Liver (tissue), 8 donors: ENCODE measurements at regions not wholly inside any gene's neighbourhood (a gene's known extent, or its start where the extent isn't known, plus 50 kb on each side); places are given as distances from the start of the nearest gene placed in this dataset.

Experiments used
- DNase-seq: peaks from one replicate; pipeline ENCODE4 v3.0.0-alpha.2; 2017; ENCODE audit warnings: low spot score
- H3K27ac ChIP-seq, 2 donors: one replicate each; pipeline ENCODE4 v1.7.0; 2013; ENCODE audit warnings: inconsistent platforms in 2 of 2, low read length in 2 of 2, control low read depth in 1 of 2, low read depth in 1 of 2, mild to moderate bottlenecking in 1 of 2
- H3K27me3 ChIP-seq, 4 donors: one replicate each; pipeline versions ENCODE4 v1.6.1 to v1.7.0; 2013; ENCODE audit warnings: low read length in 3 of 4, inconsistent platforms in 1 of 4, mild to moderate bottlenecking in 1 of 4, moderate library complexity in 1 of 4; ENCODE audit not compliant: control insufficient read depth in 4 of 4, insufficient read depth in 4 of 4
- H3K36me3 ChIP-seq, 4 donors: one replicate each; pipeline versions ENCODE4 v1.6.1 to v1.7.0; 2013; ENCODE audit warnings: low read length in 3 of 4, mild to moderate bottlenecking in 3 of 4, low read depth in 1 of 4, moderate library complexity in 1 of 4; ENCODE audit not compliant: control insufficient read depth in 4 of 4, insufficient read depth in 3 of 4
- H3K4me1 ChIP-seq, 4 donors: one replicate each; pipeline versions ENCODE4 v1.6.1 to v1.7.0; 2013; ENCODE audit warnings: low read length in 3 of 4, mild to moderate bottlenecking in 3 of 4, moderate library complexity in 1 of 4; ENCODE audit not compliant: control insufficient read depth in 4 of 4, insufficient read depth in 4 of 4
- H3K4me3 ChIP-seq, 3 donors: one replicate each; pipeline versions ENCODE4 v1.6.1 to v1.7.0; 2013; ENCODE audit warnings: low read length in 3 of 3, control low read depth in 1 of 3, low read depth in 1 of 3, mild to moderate bottlenecking in 1 of 3
- H3K9ac ChIP-seq, 2 donors: one replicate each; pipeline ENCODE4 v1.7.0; 2013; ENCODE audit warnings: low read length in 2 of 2, mild to moderate bottlenecking in 2 of 2, moderate library complexity in 2 of 2, control low read depth in 1 of 2, low read depth in 1 of 2
- H3K9me3 ChIP-seq, 4 donors: one replicate each; pipeline versions ENCODE4 v1.6.1 to v1.7.0; 2013; ENCODE audit warnings: low read length in 3 of 4; ENCODE audit not compliant: control insufficient read depth in 4 of 4
- ATF3 ChIP-seq: IDR thresholded peaks from 2 replicates; pipeline ENCODE4 v1.6.1; 2016; ENCODE audit warnings: antibody characterized with exemption
- CTCF ChIP-seq: fragments of 150-350 bp; IDR thresholded peaks from 2 replicates; pipeline ENCODE4 v1.5.1; 2017; ENCODE audit warnings: improper control_type of control experiment, low read depth, low read length; ENCODE audit not compliant: missing input control
- FOXA1 ChIP-seq: IDR thresholded peaks from 2 replicates; pipeline ENCODE4 v1.6.1; 2016; ENCODE audit warnings: antibody characterized with exemption
- FOXA2 ChIP-seq: IDR thresholded peaks from 2 replicates; pipeline ENCODE4 v1.6.1; 2016; ENCODE audit warnings: antibody characterized with exemption
- GABPA ChIP-seq, 2 donors: IDR thresholded peaks in 1 of 2; conservative IDR thresholded peaks in 1 of 2; 2 replicates each; pipeline ENCODE4 v1.6.1; 2016; ENCODE audit warnings: antibody characterized with exemption in 2 of 2, mild to moderate bottlenecking in 1 of 2, moderate library complexity in 1 of 2
- HNF4A ChIP-seq, 2 donors: conservative IDR thresholded peaks; 2 replicates each; pipeline ENCODE4 v1.6.1; 2016; ENCODE audit warnings: antibody characterized with exemption in 2 of 2, mild to moderate bottlenecking in 2 of 2
- JUND ChIP-seq, 2 donors: IDR thresholded peaks; 2 replicates each; pipeline ENCODE4 v1.6.1; 2016; ENCODE audit warnings: antibody characterized with exemption in 2 of 2
- NR2F2 ChIP-seq: IDR thresholded peaks from 2 replicates; pipeline ENCODE4 v1.6.1; 2016; ENCODE audit warnings: antibody characterized with exemption
- RAD21 ChIP-seq, 2 donors: IDR thresholded peaks; 2 replicates each; pipeline ENCODE4 v1.6.1; 2016; ENCODE audit warnings: antibody characterized with exemption in 2 of 2, mild to moderate bottlenecking in 2 of 2
- REST ChIP-seq: IDR thresholded peaks from 2 replicates; pipeline ENCODE4 v1.6.1; 2016; ENCODE audit warnings: antibody characterized with exemption, mild to moderate bottlenecking
- RXRA ChIP-seq, 2 donors: IDR thresholded peaks; 2 replicates each; pipeline ENCODE4 v1.6.1; 2017 to 2018; ENCODE audit warnings: antibody characterized with exemption in 2 of 2, mild to moderate bottlenecking in 1 of 2
- SP1 ChIP-seq: IDR thresholded peaks from 2 replicates; pipeline ENCODE4 v1.6.1; 2018; ENCODE audit warnings: antibody characterized with exemption, mild to moderate bottlenecking
- TAF1 ChIP-seq: conservative IDR thresholded peaks from 2 replicates; pipeline ENCODE4 v1.6.1; 2016; ENCODE audit warnings: antibody characterized with exemption, mild to moderate bottlenecking
- YY1 ChIP-seq: IDR thresholded peaks from 2 replicates; pipeline ENCODE4 v1.6.1; 2016; ENCODE audit warnings: antibody characterized with exemption, mild to moderate bottlenecking
- ZBTB33 ChIP-seq: IDR thresholded peaks from 2 replicates; pipeline ENCODE4 v1.6.1; 2016; ENCODE audit warnings: antibody characterized with exemption
- WGBS: extraction: QIAGEN DNeasy Blood & Tissue Kit; methylation state at CpG from one replicate; pipeline ENCODE4 v1.1.7; 2013; 5-methylcytosine and 5-hydroxymethylcytosine counted together
- TF ChIP-seq, protein P1 (sequence below): IDR thresholded peaks from 2 replicates; pipeline ENCODE4 v1.6.1; 2016; ENCODE audit warnings: antibody characterized with exemption
- donor health status: healthy.
- donor health status: healthy.
- donor health status: healthy.
- donor health status: healthy.
- donor health status: healthy.

- Histone ChIP-seq H3K4me1 (no peaks in the 10 kb centered on the region), H3K36me3 (no peaks in the 10 kb centered on the region), H3K4me3 (no peak overlapping the region), H3K27me3 (no peaks in the 10 kb centered on the region), H3K27ac (no peak overlapping the region), H3K9ac (no peak overlapping the region), H3K9me3 (no peaks in the 10 kb centered on the region)
- TF ChIP-seq, protein P1, sequence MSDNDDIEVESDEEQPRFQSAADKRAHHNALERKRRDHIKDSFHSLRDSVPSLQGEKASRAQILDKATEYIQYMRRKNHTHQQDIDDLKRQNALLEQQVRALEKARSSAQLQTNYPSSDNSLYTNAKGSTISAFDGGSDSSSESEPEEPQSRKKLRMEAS, result no peak
- no peak for TF ChIP-seq RAD21 (IDR thresholded peaks at IDR 0.05)
- TF ChIP-seq ATF3, result no peak
- no peak for TF ChIP-seq GABPA (IDR thresholded peaks at IDR 0.05 in 1 of 2, conservative IDR thresholded peaks at IDR 0.05 in 1 of 2)
- TF ChIP-seq RXRA (IDR thresholded peaks at IDR 0.05), result no peak
- no peak for TF ChIP-seq SP1
- TF ChIP-seq YY1, result no peak
- no peak for TF ChIP-seq NR2F2
- TF ChIP-seq FOXA1, result no peak
- no peak for TF ChIP-seq CTCF
- no peak for TF ChIP-seq JUND (IDR thresholded peaks at IDR 0.05)
- TF ChIP-seq REST, result no peak
- TF ChIP-seq TAF1, result no peak
- 80% methylated on average over 4 of the region's 4 CpGs for WGBS
- no peak for DNase-seq
Measured at GRCh38 chr1:182229921-182230491, 161.6 kb downstream of the GLUL start.

- Histone ChIP-seq H3K9ac (no peak overlapping the region), H3K27ac (no peak overlapping the region), H3K4me1 (no peaks in the 10 kb centered on the region), H3K36me3 (no peaks in the 10 kb centered on the region), H3K4me3 (no peak overlapping the region), H3K9me3 (no peaks in the 10 kb centered on the region), H3K27me3 (no peaks in the 10 kb centered on the region)
- no peak for DNase-seq
- 96% methylated on average over 4 of the region's 4 CpGs for WGBS
- no peak for TF ChIP-seq GABPA (IDR thresholded peaks at IDR 0.05 in 1 of 2, conservative IDR thresholded peaks at IDR 0.05 in 1 of 2)
- TF ChIP-seq FOXA1, result no peak
- no peak for TF ChIP-seq ZBTB33
- no peak for TF ChIP-seq HNF4A (conservative IDR thresholded peaks at IDR 0.05)
- no peak for TF ChIP-seq REST
- no peak for TF ChIP-seq RXRA (IDR thresholded peaks at IDR 0.05)
- no peak for TF ChIP-seq ATF3
- TF ChIP-seq RAD21 (IDR thresholded peaks at IDR 0.05), result no peak
- TF ChIP-seq TAF1, result no peak
- TF ChIP-seq FOXA2, result no peak
- no peak for TF ChIP-seq YY1
- no peak for TF ChIP-seq JUND (IDR thresholded peaks at IDR 0.05)
- no peak for TF ChIP-seq SP1
- TF ChIP-seq CTCF, result no peak
- TF ChIP-seq, protein P1, result no peak
Measured at GRCh38 chr1:182229451-182229850, 162.1 kb downstream of the GLUL start.
